ENCODE measurements at regions not wholly inside any gene's neighbourhood (a gene's known extent, or its start where the extent isn't known, plus 50 kb on each side); places are given as distances from the start of the nearest gene placed in this dataset.

- DNase-seq (ENCODE audit: low spot score), result no peak
Measured at GRCh38 chr5:168019143-168019542, 272.3 kb upstream of the WWC1 start.

- no peak for DNase-seq (ENCODE audit: low spot score)
Measured at GRCh38 chr5:168020542-168021294, 270.7 kb upstream of the WWC1 start.

GRCh38 chr5:168022446-168023169 lies 268.8 kb upstream of the WWC1 start:
- DNase-seq (ENCODE audit: low spot score), result no peak

GRCh38 chr5:168023191-168023590 lies 268.3 kb upstream of the WWC1 start:
- no peak for DNase-seq (ENCODE audit: low spot score)

- DNase-seq (ENCODE audit: low spot score), result no peak
Measured at GRCh38 chr5:168024306-168024705, 267.1 kb upstream of the WWC1 start.

GRCh38 chr5:168027007-168027406 lies 264.4 kb upstream of the WWC1 start:
- no peak for DNase-seq (ENCODE audit: low spot score)

GRCh38 chr5:168030912-168031311 lies 260.5 kb upstream of the WWC1 start:
- no peak for DNase-seq (ENCODE audit: low spot score)

- no peak for DNase-seq (ENCODE audit: low spot score)
Measured at GRCh38 chr5:168031614-168032013, 259.8 kb upstream of the WWC1 start.

- no peak for DNase-seq (ENCODE audit: low spot score)
Measured at GRCh38 chr5:168039039-168039438, 252.4 kb upstream of the WWC1 start.

GRCh38 chr5:168039566-168040248 lies 251.7 kb upstream of the WWC1 start:
- no peak for DNase-seq (ENCODE audit: low spot score)

- DNase-seq (ENCODE audit: low spot score), result no peak
Measured at GRCh38 chr5:168041583-168041982, 249.9 kb upstream of the WWC1 start.

- no peak for DNase-seq (ENCODE audit: low spot score)
Measured at GRCh38 chr5:168042284-168043068, 249.0 kb upstream of the WWC1 start.

- no peak for DNase-seq (ENCODE audit: low spot score)
Measured at GRCh38 chr5:168046163-168046562, 245.3 kb upstream of the WWC1 start.

GRCh38 chr5:168047043-168047668 lies 244.3 kb upstream of the WWC1 start:
- DNase-seq (ENCODE audit: low spot score), result no peak

- no peak for DNase-seq (ENCODE audit: low spot score)
Measured at GRCh38 chr5:168047669-168048111, 243.8 kb upstream of the WWC1 start.

- no peak for DNase-seq (ENCODE audit: low spot score)
Measured at GRCh38 chr5:168048486-168048885, 243.0 kb upstream of the WWC1 start.

- DNase-seq (ENCODE audit: low spot score), result no peak
Measured at GRCh38 chr5:168052686-168053085, 238.8 kb upstream of the WWC1 start.

GRCh38 chr5:168054091-168054490 lies 237.4 kb upstream of the WWC1 start:
- DNase-seq (ENCODE audit: low spot score), result no peak

GRCh38 chr5:168055141-168055683 lies 236.2 kb upstream of the WWC1 start:
- no peak for DNase-seq (ENCODE audit: low spot score)

GRCh38 chr5:168055961-168056360 lies 235.5 kb upstream of the WWC1 start:
- DNase-seq (ENCODE audit: low spot score), result no peak

- DNase-seq (ENCODE audit: low spot score), result no peak
Measured at GRCh38 chr5:168056499-168057182, 234.8 kb upstream of the WWC1 start.

Data from CD4-positive, alpha-beta T cell treated with Interleukin-2 at 100 ng/mL for 4 hours (primary cell).